HL-60 (cell line): ENCODE measurements at regions not wholly inside any gene's neighbourhood (a gene's known extent, or its start where the extent isn't known, plus 50 kb on each side); places are given as distances from the start of the nearest gene placed in this dataset.
"Not testable (repeated sequence)": the region's sequence is repeated elsewhere in the genome, so short reads cannot be mapped to it uniquely, and the experiment has no call there.

Experiments
- DNase-seq, 2 experiments: peaks; one replicate each; pipeline ENCODE4 v3.0.0-alpha.2; 2010 to 2020; ENCODE audit warnings: low read depth in 1 of 2, low spot score in 1 of 2
- H3K27ac ChIP-seq: fragments of 250-450 bp; sonication (Bioruptor Pico); replicated peaks from 2 replicates; pipeline ENCODE4 v1.5.1; 2020; ENCODE audit warnings: mild to moderate bottlenecking, moderate library complexity
- H3K27me3 ChIP-seq: fragments of 250-450 bp; sonication (Bioruptor Pico); 2 replicates; pipeline ENCODE4 v1.5.1; 2021; ENCODE audit warnings: mild to moderate bottlenecking, moderate library complexity; ENCODE audit not compliant: insufficient read depth, poor library complexity, severe bottlenecking
- H3K4me3 ChIP-seq: replicated peaks from 2 replicates; pipeline ENCODE4 v1.5.1; 2011; ENCODE audit warnings: mild to moderate bottlenecking, control low read depth, low read length; ENCODE audit not compliant: insufficient read depth
- CTCF ChIP-seq: IDR thresholded peaks from one replicate; pipeline ENCODE4 v1.5.1; 2011; ENCODE audit warnings: low read length, control low read depth, inconsistent platforms; ENCODE audit not compliant: insufficient read depth
- GABPA ChIP-seq: IDR thresholded peaks from 2 replicates; pipeline ENCODE4 v1.6.1; 2012; ENCODE audit warnings: low read depth
- POLR2AphosphoS5 ChIP-seq: IDR thresholded peaks from 2 replicates; pipeline ENCODE4 v1.6.1; 2012; ENCODE audit warnings: low read depth
- REST ChIP-seq: IDR thresholded peaks from 2 replicates; pipeline ENCODE4 v1.6.1; 2012; ENCODE audit warnings: low read depth; ENCODE audit not compliant: insufficient replicate concordance
- SPI1 ChIP-seq: IDR thresholded peaks from 2 replicates; pipeline ENCODE4 v1.6.1; 2012; ENCODE audit warnings: low read depth, mild to moderate bottlenecking, borderline replicate concordance

DNA sequence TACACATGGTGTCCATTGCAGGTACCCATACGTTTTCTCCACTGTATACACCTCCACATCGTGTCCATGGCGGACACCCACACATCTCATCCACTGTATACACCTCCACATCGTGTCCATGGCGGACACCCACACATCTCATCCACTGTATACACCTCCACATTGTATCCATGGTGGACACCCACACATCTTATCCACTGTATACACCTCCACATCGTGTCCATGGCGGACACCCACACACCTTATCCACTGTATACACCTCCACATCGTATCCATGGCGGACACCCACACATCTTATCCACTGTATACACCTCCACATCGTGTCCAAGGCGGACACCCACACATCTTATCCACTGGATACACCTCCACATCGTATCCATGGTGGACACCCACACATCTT lies 50.4 kb upstream of the TTC34 start:
- not testable (repeated sequence) for H3K27me3 ChIP-seq, H3K4me3 ChIP-seq, H3K27ac ChIP-seq, DNase-seq

- no peak for TF ChIP-seq SPI1
- no peak for TF ChIP-seq POLR2AphosphoS5
- no peak for TF ChIP-seq CTCF
- TF ChIP-seq REST, result no peak
- TF ChIP-seq GABPA, result no peak
- Histone ChIP-seq H3K27ac (no peak overlapping the region), H3K4me3 (no peak overlapping the region), H3K27me3 (no peaks in the 10 kb centered on the region)
- DNase-seq, result no peak
These were observed 52.2 kb upstream of the TTC34 start for GRCh38 chr1:2853711-2854110.

DNA sequence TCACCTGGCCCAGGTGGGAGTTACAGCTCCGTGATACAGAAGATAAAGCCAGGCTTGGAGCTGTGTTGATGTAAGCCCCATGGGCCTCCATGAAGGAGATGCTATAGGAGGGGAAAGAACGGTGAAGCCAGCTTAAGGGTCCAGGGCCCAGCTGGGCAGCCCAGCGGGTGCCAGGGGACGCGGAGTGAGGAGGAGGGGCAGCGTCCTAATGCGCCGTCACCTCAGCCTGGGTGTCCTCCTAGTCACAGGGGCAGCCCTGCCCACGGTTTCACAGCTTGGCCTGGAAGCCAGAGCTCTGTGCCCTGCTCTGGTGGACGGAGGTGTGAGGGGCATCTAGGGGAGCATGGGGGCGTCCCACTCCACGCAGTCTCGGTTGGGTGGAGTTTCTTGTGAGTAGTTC lies 52.7 kb upstream of the TTC34 start:
- TF ChIP-seq POLR2AphosphoS5 (no peak), REST (no peak)
- H3K4me3 ChIP-seq, result no peak overlapping the region
- H3K27ac ChIP-seq, result no peak overlapping the region
- H3K27me3 ChIP-seq, result no peaks in the 10 kb centered on the region
- no peak for DNase-seq

DNA sequence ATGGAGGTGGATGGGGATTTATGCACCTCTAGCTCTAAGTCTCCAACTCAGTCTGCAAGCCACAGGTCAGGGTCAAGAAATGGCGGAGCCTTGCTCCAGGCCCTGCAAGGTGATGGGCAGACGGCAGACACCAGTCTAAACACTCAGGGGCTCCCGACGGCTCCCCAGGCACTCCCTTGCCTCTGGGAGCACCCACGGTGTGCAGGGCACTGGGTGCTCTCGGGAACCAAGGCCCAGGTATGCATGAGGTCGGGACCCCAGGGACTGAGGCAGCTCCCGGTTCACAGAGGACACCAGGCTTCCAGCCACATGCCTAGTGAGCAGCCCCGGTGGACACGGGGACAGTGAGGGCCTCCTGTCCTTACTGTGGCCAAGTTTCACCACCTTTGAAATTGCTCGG lies 53.1 kb upstream of the TTC34 start:
- TF ChIP-seq POLR2AphosphoS5, result no peak
- TF ChIP-seq CTCF, result no peak
- no peak for TF ChIP-seq SPI1
- TF ChIP-seq REST, result no peak
- no peak for TF ChIP-seq GABPA
- Histone ChIP-seq H3K27me3 (no peaks in the 10 kb centered on the region), H3K4me3 (no peak overlapping the region), H3K27ac (no peak overlapping the region)
- DNase-seq, result no peak
